Right cardiac atrium (tissue), 5 donors: ENCODE measurements at regions not wholly inside any gene's neighbourhood (a gene's known extent, or its start where the extent isn't known, plus 50 kb on each side); places are given as distances from the start of the nearest gene placed in this dataset.

Experiments
- ATAC-seq, 2 donors: fragments of 200-7000 bp; cut with Tn5 transposase; one replicate each; pipeline versions ENCODE4 v1.8.0 to v1.9.1; 2020; ENCODE audit warnings: moderate library complexity in 2 of 2, mild to moderate bottlenecking in 1 of 2
- DNase-seq, 3 donors: peaks; one replicate each; pipeline ENCODE4 v3.0.0-alpha.2; 2020
- H3K27ac ChIP-seq: one replicate; pipeline ENCODE4 v1.5.1; 2013; ENCODE audit warnings: mild to moderate bottlenecking, low read length, control low read depth, moderate library complexity
- H3K27me3 ChIP-seq: one replicate; pipeline ENCODE4 v1.6.1; 2013; ENCODE audit not compliant: control insufficient read depth, insufficient read depth
- H3K4me1 ChIP-seq: one replicate; pipeline ENCODE4 v1.6.1; 2013; ENCODE audit warnings: low read length; ENCODE audit not compliant: control insufficient read depth, insufficient read depth
- H3K4me3 ChIP-seq: one replicate; pipeline ENCODE4 v1.5.1; 2013; ENCODE audit warnings: low read length, control low read depth
- H3K9me3 ChIP-seq: one replicate; pipeline ENCODE4 v1.6.1; 2013; ENCODE audit warnings: low read length; ENCODE audit not compliant: control insufficient read depth
- WGBS: extraction: QIAGEN DNeasy Blood & Tissue Kit; methylation state at CpG from one replicate; pipeline ENCODE4 v1.1.7; 2013; 5-methylcytosine and 5-hydroxymethylcytosine counted together
- intact Hi-C, 4 donors: fragments of 100-400 bp; cut with DNase I; formaldehyde crosslinking; loops; one replicate each; pipeline versions ENCODE4 v1.11.0 to v1.14.0; 2022 to 2023
- donor health status: healthy with polysubstance abuse.
- donor health status: DM: no; HTN: yes; CAD: no.
- donor health status: DM: no; HTN: no; CAD: no.
- donor health status: DM: no; HTN: yes; CAD: no; lungs with severe emphysema.
- donor health status: DM: yes; HTN: yes; CAD: no.

GRCh38 chr19:29338480-29338879 lies 125.5 kb upstream of the UQCRFS1 start:
- no peaks in the 10 kb centered on the region for H3K4me1 ChIP-seq
- DNase-seq (no peak), ATAC-seq (no peak)
- whole genome bisulfite sequencing, result 44% methylated on average over 1 of the region's 1 CpG
- no peaks in the 10 kb centered on the region for H3K9me3 ChIP-seq
- H3K4me3 ChIP-seq, result no peak overlapping the region
- H3K27ac ChIP-seq, result no peak overlapping the region
- intact Hi-C loops, result no loop called here
- H3K27me3 ChIP-seq, result no peaks in the 10 kb centered on the region

DNA sequence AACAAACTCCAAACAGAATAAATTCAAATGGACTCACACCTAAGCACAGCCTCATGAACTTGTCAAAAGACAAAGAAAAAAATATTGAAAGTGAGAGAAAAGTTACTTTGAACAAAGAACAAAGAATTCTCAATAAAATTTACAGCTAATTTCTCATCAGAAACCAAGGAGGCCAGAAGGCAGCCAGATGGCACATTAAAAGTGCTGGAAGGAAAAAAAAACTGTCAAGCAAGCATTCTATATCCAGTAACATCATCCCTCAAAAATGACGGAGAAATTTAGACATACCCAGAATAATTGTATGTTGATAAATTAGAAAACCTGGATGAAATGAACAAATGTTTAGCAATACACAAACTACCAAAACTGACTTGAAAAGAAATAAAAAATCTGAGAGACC lies 129.8 kb upstream of the UQCRFS1 start:
- 91% methylated on average over 1 of the region's 1 CpG for WGBS

GRCh38 chr19:29364224-29364726 lies 151.3 kb upstream of the UQCRFS1 start:
- no peaks in the 10 kb centered on the region for H3K9me3 ChIP-seq
- H3K27ac ChIP-seq, result no peak overlapping the region
- H3K27me3 ChIP-seq, result no peaks in the 10 kb centered on the region
- DNase-seq, result no peak
- no peaks in the 10 kb centered on the region for H3K4me1 ChIP-seq
- 42% methylated on average over 10 of the region's 10 CpGs for WGBS
- intact Hi-C loops, result no loop called here
- H3K4me3 ChIP-seq, result no peak overlapping the region
- ATAC-seq, result no peak

More for the DNA sequence above, 129.8 kb upstream of the UQCRFS1 start:
- ATAC-seq, result no peak
- no peak for DNase-seq
- no peaks in the 10 kb centered on the region for H3K27me3 ChIP-seq
- no peak overlapping the region for H3K4me3 ChIP-seq
- H3K27ac ChIP-seq, result no peak overlapping the region
- no peaks in the 10 kb centered on the region for H3K9me3 ChIP-seq
- H3K4me1 ChIP-seq, result no peaks in the 10 kb centered on the region
- intact Hi-C loops, result no loop called here

DNA sequence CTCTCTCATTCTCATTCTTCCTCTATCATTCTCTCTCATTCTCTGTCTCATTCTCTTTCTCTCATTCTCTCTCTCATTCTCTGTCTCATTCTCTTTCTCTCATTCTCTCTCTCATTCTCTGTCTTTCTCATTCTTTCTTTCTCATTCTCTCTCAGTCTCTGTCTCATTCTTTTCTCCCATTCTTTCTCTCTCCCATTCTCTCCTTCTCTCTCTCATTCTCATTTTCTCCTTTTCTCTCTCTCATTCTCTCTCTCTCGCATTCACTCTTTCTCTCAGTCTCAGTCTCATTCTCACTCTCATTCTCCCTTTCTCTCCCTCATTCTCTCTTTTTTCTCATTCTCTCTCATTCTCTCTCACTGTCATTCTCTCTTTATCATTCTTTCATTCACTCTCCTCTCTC lies 152.0 kb upstream of the UQCRFS1 start:
- H3K4me3 ChIP-seq, result no peak overlapping the region
- H3K27me3 ChIP-seq, result no peaks in the 10 kb centered on the region
- no peak for ATAC-seq
- no peaks in the 10 kb centered on the region for H3K9me3 ChIP-seq
- no peak for DNase-seq
- WGBS, result 94% methylated on average over 1 of the region's 1 CpG
- no peaks in the 10 kb centered on the region for H3K4me1 ChIP-seq
- intact Hi-C loops, result no loop called here
- no peak overlapping the region for H3K27ac ChIP-seq

- H3K4me3 ChIP-seq, result no peak overlapping the region
- H3K27me3 ChIP-seq, result no peaks in the 10 kb centered on the region
- H3K4me1 ChIP-seq, result no peaks in the 10 kb centered on the region
- ATAC-seq (no peak), DNase-seq (no peak)
- intact Hi-C loops, result no loop called here
- H3K9me3 ChIP-seq, result no peaks in the 10 kb centered on the region
- H3K27ac ChIP-seq, result no peak overlapping the region
These were observed 153.0 kb upstream of the UQCRFS1 start for GRCh38 chr19:29365836-29366417.

DNA sequence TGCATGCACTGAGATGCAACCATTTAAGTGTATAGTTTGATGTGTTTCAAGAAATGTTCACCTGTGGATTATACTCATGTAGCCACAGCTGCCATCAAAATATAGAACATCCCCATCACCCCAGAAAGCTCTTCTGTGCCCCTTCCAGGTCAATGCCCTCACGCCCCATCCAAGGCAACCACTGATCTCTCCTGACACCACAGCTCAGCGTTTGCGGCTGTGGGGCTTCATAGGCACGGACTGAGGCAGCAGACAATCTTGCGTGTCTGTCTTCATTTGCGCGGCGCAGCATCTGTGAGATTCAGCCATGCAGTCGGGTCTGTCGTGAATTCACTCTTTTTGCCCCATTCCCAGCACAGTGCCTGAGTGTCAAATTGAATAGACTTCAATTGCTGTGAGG lies 153.8 kb upstream of the UQCRFS1 start:
- Histone ChIP-seq H3K4me3 (no peak overlapping the region), H3K27me3 (no peaks in the 10 kb centered on the region), H3K4me1 (no peaks in the 10 kb centered on the region), H3K27ac (no peak overlapping the region), H3K9me3 (no peaks in the 10 kb centered on the region)
- 84% methylated on average over 10 of the region's 10 CpGs for WGBS
- no peak for DNase-seq
- no peak for ATAC-seq
- intact Hi-C loops, result no loop called here

GRCh38 chr19:29367791-29368222 lies 154.9 kb upstream of the UQCRFS1 start:
- 10% methylated on average over 7 of the region's 7 CpGs for WGBS
- no peak for ATAC-seq

GRCh38 chr19:29370276-29370675 lies 155.5 kb upstream of the VSTM2B start:
- H3K27ac ChIP-seq, result no peak overlapping the region
- H3K9me3 ChIP-seq, result no peaks in the 10 kb centered on the region
- H3K4me3 ChIP-seq, result no peak overlapping the region
- ATAC-seq, result no peak
- no peaks in the 10 kb centered on the region for H3K4me1 ChIP-seq
- intact Hi-C loops, result no loop called here
- no peak for DNase-seq
- H3K27me3 ChIP-seq, result no peaks in the 10 kb centered on the region
- 86% methylated on average over 9 of the region's 9 CpGs for WGBS

More at GRCh38 chr19:29367791-29368222, 154.9 kb upstream of the UQCRFS1 start:
- H3K4me1 ChIP-seq, result no peaks in the 10 kb centered on the region
- no peak for DNase-seq
- H3K27me3 ChIP-seq, result no peaks in the 10 kb centered on the region
- no peaks in the 10 kb centered on the region for H3K9me3 ChIP-seq
- intact Hi-C loops, result no loop called here
- no peak overlapping the region for H3K27ac ChIP-seq
- H3K4me3 ChIP-seq, result no peak overlapping the region

DNA sequence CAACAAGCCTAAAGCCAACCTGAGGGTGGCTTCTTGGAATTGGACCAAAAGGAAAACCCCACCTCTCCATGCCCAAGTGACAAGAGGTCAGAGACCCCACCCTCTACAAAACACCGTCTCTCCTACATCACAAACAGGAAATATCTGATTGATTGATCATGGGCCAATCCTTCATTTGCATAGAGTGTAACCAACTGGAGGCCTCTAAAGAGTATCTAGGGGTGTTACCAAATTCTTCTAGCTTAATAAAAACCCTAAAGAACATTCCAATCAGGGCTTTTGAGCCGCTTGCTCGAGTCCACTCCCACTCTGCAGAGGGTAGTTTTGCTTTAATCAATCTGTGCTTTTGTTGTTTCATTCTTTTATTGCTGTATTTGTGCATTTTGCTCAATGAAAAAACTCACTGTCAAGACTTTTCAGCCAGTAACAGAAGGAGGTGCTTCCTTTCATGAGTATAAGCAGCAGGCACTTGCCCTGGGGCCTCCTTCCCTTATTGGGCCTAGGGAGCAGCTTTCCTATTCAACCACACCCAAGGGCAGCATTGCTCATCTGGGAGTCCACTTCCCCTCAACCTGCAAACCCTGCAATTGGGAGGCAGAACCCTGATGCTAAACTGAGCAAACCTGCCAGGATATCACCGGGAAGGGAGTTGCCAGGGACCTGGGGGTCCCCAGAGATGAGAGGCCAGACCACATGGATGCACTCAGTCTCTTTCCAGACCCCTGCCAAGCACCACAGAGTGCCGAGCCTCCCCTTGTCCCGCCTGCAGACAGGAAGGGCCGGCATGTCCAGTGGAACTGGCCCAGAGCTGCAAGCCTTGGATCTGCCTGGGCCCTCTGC lies 154.3 kb upstream of the VSTM2B start:
- Histone ChIP-seq H3K4me1 (no peaks in the 10 kb centered on the region), H3K4me3 (no peak overlapping the region), H3K27ac (no peak overlapping the region), H3K27me3 (no peaks in the 10 kb centered on the region), H3K9me3 (no peaks in the 10 kb centered on the region)
- intact Hi-C loops, result no loop called here
- no peak for ATAC-seq
- DNase-seq, result no peak
- 45% methylated on average over 7 of the region's 7 CpGs for WGBS

GRCh38 chr19:29372091-29372415 lies 153.7 kb upstream of the VSTM2B start:
- Histone ChIP-seq H3K27ac (no peak overlapping the region), H3K27me3 (no peaks in the 10 kb centered on the region), H3K4me3 (no peak overlapping the region), H3K9me3 (no peaks in the 10 kb centered on the region), H3K4me1 (no peaks in the 10 kb centered on the region)
- ATAC-seq, result no peak
- intact Hi-C loops, result no loop called here
- DNase-seq, result no peak
- 57% methylated on average over 5 of the region's 5 CpGs for WGBS

- Histone ChIP-seq H3K27ac (no peak overlapping the region), H3K4me1 (no peaks in the 10 kb centered on the region), H3K9me3 (no peaks in the 10 kb centered on the region), H3K27me3 (no peaks in the 10 kb centered on the region), H3K4me3 (no peak overlapping the region)
- ATAC-seq (no peak), DNase-seq (no peak)
- 29% methylated on average over 3 of the region's 3 CpGs for WGBS
- intact Hi-C loops, result no loop called here
These were observed 153.3 kb upstream of the VSTM2B start for GRCh38 chr19:29372461-29372860.
